GM12864 (cell line): ENCODE measurements at regions not wholly inside any gene's neighbourhood (a gene's known extent, or its start where the extent isn't known, plus 50 kb on each side); places are given as distances from the start of the nearest gene placed in this dataset.

Experiments used
- DNase-seq: peaks from one replicate; pipeline ENCODE4 v3.0.0-alpha.2; 2011; ENCODE audit warnings: low read depth
- H3K4me3 ChIP-seq: 2 replicates; pipeline ENCODE4 v1.5.1; 2011; ENCODE audit warnings: mild to moderate bottlenecking, low read depth, low read length, control low read depth
- TF ChIP-seq, protein P1 (sequence below): IDR thresholded peaks from 2 replicates; pipeline ENCODE4 v1.5.1; 2011; ENCODE audit warnings: low read depth, mild to moderate bottlenecking, moderate library complexity, low read length, control low read depth, inconsistent platforms; ENCODE audit errors: missing control alignments

GRCh38 chr18:77984178-77984577 lies 734.5 kb downstream of the GALR1 start:
- no peak overlapping the region for H3K4me3 ChIP-seq
- TF ChIP-seq, protein P1, sequence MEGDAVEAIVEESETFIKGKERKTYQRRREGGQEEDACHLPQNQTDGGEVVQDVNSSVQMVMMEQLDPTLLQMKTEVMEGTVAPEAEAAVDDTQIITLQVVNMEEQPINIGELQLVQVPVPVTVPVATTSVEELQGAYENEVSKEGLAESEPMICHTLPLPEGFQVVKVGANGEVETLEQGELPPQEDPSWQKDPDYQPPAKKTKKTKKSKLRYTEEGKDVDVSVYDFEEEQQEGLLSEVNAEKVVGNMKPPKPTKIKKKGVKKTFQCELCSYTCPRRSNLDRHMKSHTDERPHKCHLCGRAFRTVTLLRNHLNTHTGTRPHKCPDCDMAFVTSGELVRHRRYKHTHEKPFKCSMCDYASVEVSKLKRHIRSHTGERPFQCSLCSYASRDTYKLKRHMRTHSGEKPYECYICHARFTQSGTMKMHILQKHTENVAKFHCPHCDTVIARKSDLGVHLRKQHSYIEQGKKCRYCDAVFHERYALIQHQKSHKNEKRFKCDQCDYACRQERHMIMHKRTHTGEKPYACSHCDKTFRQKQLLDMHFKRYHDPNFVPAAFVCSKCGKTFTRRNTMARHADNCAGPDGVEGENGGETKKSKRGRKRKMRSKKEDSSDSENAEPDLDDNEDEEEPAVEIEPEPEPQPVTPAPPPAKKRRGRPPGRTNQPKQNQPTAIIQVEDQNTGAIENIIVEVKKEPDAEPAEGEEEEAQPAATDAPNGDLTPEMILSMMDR = no peak
- DNase-seq = no peak

DNA sequence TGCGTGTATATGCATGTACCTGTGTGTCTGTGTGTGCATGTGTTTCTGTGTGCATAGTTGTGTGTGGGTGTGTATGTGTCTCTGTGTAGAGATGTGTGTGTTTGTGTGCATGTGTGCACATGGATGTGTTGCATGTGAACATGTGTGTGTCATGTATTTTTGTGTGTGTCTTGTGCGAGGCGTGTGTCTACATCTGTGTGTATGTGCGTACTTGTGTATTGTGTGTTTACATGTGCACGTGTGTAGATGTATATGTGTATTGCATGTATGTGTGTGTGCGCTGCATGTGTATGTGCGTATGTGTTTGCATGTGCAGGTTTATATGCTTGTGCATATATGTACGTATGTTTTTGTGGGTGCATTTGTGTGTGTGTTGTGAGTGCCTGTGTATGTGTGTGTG lies 735.2 kb downstream of the GALR1 start:
- TF ChIP-seq, protein P1 = no peak
- no peak for DNase-seq
- no peak overlapping the region for H3K4me3 ChIP-seq

- TF ChIP-seq, protein P1 = no peak
- no peak for DNase-seq
Observed at GRCh38 chr18:77985526-77986281, 736.1 kb downstream of the GALR1 start.

DNA sequence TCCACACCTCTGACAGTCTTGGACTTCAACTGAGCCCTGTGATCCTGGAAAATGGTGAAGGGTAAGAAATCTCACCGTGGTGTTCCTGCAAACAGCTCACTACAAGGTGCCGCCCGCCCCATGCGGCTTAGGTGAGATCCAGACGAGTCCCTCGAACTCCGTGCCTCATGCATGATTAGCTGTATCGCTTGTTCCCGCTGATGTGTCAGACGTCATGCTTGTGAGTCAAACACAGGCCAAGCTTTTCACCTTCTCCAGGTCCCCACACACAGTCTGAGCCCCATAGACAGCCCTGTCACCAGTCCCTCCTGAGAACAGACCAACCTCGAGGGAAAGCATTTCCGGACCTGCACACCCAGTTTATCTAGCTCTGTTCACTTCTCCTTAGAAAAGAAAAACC lies 740.5 kb downstream of the GALR1 start:
- no peak for DNase-seq
- TF ChIP-seq, protein P1 = no peak

More at GRCh38 chr18:77985526-77986281, 736.1 kb downstream of the GALR1 start:
- H3K4me3 ChIP-seq = no peak overlapping the region

DNA sequence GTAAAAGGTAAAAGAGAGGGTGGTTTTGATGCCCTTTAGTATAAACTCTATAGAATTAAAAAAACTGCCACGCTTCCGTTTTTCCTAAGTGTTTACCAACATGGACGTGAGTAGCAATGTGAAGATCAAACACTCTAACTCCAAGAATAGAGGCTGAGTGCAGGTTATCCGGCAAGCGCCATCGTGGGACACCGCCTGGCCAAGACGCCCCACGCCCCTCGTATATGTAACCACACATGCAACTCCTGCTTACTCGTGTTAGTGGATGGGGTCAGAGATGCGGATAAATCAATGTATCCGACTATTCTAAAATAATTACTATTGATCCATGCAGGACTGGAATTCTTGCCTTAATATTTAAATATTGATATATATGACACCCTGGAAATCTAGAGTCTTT lies 741.3 kb downstream of the GALR1 start:
- no peak overlapping the region for H3K4me3 ChIP-seq
- TF ChIP-seq, protein P1 = no peak
- no peak for DNase-seq

More for the DNA sequence above, 740.5 kb downstream of the GALR1 start:
- H3K4me3 ChIP-seq = no peak overlapping the region

GRCh38 chr18:77992057-77992456 lies 742.4 kb downstream of the GALR1 start:
- no peak for DNase-seq
- TF ChIP-seq, protein P1 = no peak
- no peak overlapping the region for H3K4me3 ChIP-seq
